ENCODE measurements at regions not wholly inside any gene's neighbourhood (a gene's known extent, or its start where the extent isn't known, plus 50 kb on each side); places are given as distances from the start of the nearest gene placed in this dataset.

GRCh38 chr12:69019082-69019481 is 86.1 kb upstream of the CPM start:
- TF ChIP-seq ZFP30 (CRISPR knock-in tag; IDR thresholded peaks at IDR 0.05) (no peak), ESRRG (CRISPR knock-in tag; IDR thresholded peaks at IDR 0.05) (no peak), PATZ1 (CRISPR knock-in tag; IDR thresholded peaks at IDR 0.05; ENCODE audit: borderline replicate concordance) (no peak), ZFP3 (CRISPR knock-in tag; IDR thresholded peaks at IDR 0.05) (no peak), ZNF70 (CRISPR knock-in tag; IDR thresholded peaks at IDR 0.05) (no peak), TCF4 (CRISPR knock-in tag; IDR thresholded peaks at IDR 0.05; ENCODE audit: borderline replicate concordance) (no peak), ZNF565 (CRISPR knock-in tag; conservative IDR thresholded peaks at IDR 0.05; ENCODE audit: low read depth) (no peak), ISL1 (CRISPR knock-in tag; IDR thresholded peaks at IDR 0.05) (no peak), CREB5 (CRISPR knock-in tag; IDR thresholded peaks at IDR 0.05; ENCODE audit: low read depth) (no peak), GLIS3 (CRISPR knock-in tag; IDR thresholded peaks at IDR 0.05) (no peak), BACH2 (CRISPR knock-in tag; IDR thresholded peaks at IDR 0.05; ENCODE audit: borderline replicate concordance) (no peak), RARB (CRISPR knock-in tag; IDR thresholded peaks at IDR 0.05) (no peak), SNAI2 (CRISPR knock-in tag; IDR thresholded peaks at IDR 0.05) (no peak)
